CD4-positive, alpha-beta memory T cell (primary cell): ENCODE measurements at regions not wholly inside any gene's neighbourhood (a gene's known extent, or its start where the extent isn't known, plus 50 kb on each side); places are given as distances from the start of the nearest gene placed in this dataset.
"Not testable (repeated sequence)": the region's sequence is repeated elsewhere in the genome, so short reads cannot be mapped to it uniquely, and the experiment has no call there.

Source experiments
- CTCF ChIA-PET: fragments of 350-600 bp; sonication (Branson Sonifier 250); formaldehyde crosslinking; loops from one replicate; lab custom pipeline; 2021; ENCODE audit warnings: inconsistent platforms; ENCODE audit not compliant: partially characterized antibody; lab: Charles Lee
- POLR2A ChIA-PET: fragments of 350-600 bp; sonication (Branson Sonifier 250); formaldehyde crosslinking; loops from one replicate; lab custom pipeline; 2021; ENCODE audit not compliant: partially characterized antibody; lab: Charles Lee
- DNase-seq, 5 donors: peaks; one replicate each; pipeline versions ENCODE4 v3.0.0 to v3.0.0-alpha.2; 2020 to 2022; ENCODE audit warnings: mixed read lengths in 1 of 5
- H3K27ac ChIP-seq: one replicate; pipeline ENCODE4 v1.7.0; 2013; ENCODE audit warnings: low read depth, low read length
- H3K27me3 ChIP-seq: 2 replicates; pipeline ENCODE4 v1.7.0; 2013; ENCODE audit warnings: mild to moderate bottlenecking, low read length, moderate library complexity; ENCODE audit not compliant: insufficient read depth
- H3K36me3 ChIP-seq: 2 replicates; pipeline ENCODE4 v1.7.0; 2013; ENCODE audit warnings: mild to moderate bottlenecking, low read length, moderate library complexity; ENCODE audit not compliant: insufficient read depth
- H3K4me1 ChIP-seq: 2 replicates; pipeline ENCODE4 v1.7.0; 2013; ENCODE audit warnings: mild to moderate bottlenecking, low read length, moderate library complexity; ENCODE audit not compliant: insufficient read depth
- H3K4me3 ChIP-seq, 2 donors: one replicate each; pipeline ENCODE4 v1.7.0; 2013; ENCODE audit warnings: low read length in 2 of 2, mild to moderate bottlenecking in 1 of 2
- H3K9me3 ChIP-seq, 2 donors: one replicate each; pipeline ENCODE4 v1.7.0; 2013; ENCODE audit warnings: low read length in 2 of 2, control low read depth in 1 of 2; ENCODE audit not compliant: control insufficient read depth in 1 of 2
- H3K27ac Mint-ChIP-seq, 7 donors: one replicate each; pipeline ENCODE4 v1.8.0; 2020 to 2021; ENCODE audit warnings: mixed read lengths in 7 of 7, mild to moderate bottlenecking in 6 of 7, inconsistent platforms in 3 of 7, moderate library complexity in 3 of 7
- H3K27me3 Mint-ChIP-seq, 2 donors: one replicate each; pipeline ENCODE4 v1.8.0; 2020 to 2021; ENCODE audit warnings: mixed read lengths in 2 of 2
- H3K36me3 Mint-ChIP-seq, 2 donors: one replicate each; pipeline ENCODE4 v1.8.0; 2020 to 2021; ENCODE audit warnings: mixed read lengths in 2 of 2, inconsistent platforms in 1 of 2, mild to moderate bottlenecking in 1 of 2
- H3K4me1 Mint-ChIP-seq, 4 donors: one replicate each; pipeline ENCODE4 v1.8.0; 2020 to 2021; ENCODE audit warnings: mixed read lengths in 4 of 4, mild to moderate bottlenecking in 1 of 4
- H3K4me3 Mint-ChIP-seq, 8 donors: one replicate each; pipeline ENCODE4 v1.8.0; 2020 to 2021; ENCODE audit warnings: mixed read lengths in 8 of 8, mild to moderate bottlenecking in 7 of 8, moderate library complexity in 6 of 8, inconsistent platforms in 3 of 8
- H3K9me3 Mint-ChIP-seq, 8 donors: one replicate each; pipeline ENCODE4 v1.8.0; 2020 to 2021; ENCODE audit warnings: mixed read lengths in 8 of 8, mild to moderate bottlenecking in 5 of 8, inconsistent platforms in 3 of 8, moderate library complexity in 1 of 8
- intact Hi-C: fragments of 100-400 bp; cut with micrococcal nuclease; formaldehyde crosslinking; loops from one replicate; pipeline ENCODE4 v1.15.1; 2023

GRCh38 chr11:130682471-130682870 is 233.8 kb downstream of the SNX19 start:
- H3K4me3 ChIP-seq, H3K36me3 ChIP-seq, CTCF ChIA-PET, H3K4me3 Mint-ChIP-seq, H3K36me3 Mint-ChIP-seq, H3K27ac ChIP-seq, POLR2A ChIA-PET, intact Hi-C loops, H3K4me1 Mint-ChIP-seq, H3K9me3 ChIP-seq, H3K4me1 ChIP-seq, H3K27ac Mint-ChIP-seq, DNase-seq, H3K27me3 Mint-ChIP-seq, H3K27me3 ChIP-seq: not testable (repeated sequence)
- peaks cover 0 to 30% (median 20%) of the 10 kb centered on the region in 8 donors for H3K9me3 Mint-ChIP-seq

DNA sequence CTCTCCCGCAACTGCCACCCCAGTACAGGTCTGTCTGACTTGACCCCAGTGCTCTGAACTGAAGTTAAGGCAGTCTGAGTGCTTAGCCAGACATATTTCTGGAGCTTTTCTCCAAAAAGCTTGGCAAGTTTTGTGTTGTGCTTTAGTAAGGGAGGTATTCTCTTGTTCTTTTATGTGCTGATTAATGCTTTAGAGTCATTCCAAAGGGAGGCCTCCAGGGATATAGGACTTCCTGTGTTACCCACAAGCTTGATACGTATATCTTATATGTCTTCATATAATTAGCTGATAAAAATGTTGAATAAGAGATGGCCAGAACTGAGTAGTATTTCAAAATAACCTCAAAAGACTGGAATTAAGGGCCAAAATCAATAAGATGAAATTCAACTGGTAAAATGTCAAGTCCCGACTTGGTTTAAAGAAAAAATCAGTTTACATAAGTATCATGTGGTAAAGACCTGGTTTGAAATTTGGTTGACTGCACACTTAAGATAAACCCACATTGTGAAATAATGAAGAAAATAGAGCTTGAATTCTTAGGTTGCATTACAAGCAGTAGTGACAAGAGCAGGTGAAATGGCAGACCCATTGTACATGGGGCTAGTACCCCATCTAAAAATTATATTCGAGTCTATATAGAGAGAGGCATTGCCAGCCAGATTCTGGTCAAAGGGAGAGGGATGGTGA is 226.9 kb downstream of the SNX19 start:
- Histone ChIP-seq H3K4me1 (no peaks in the 10 kb centered on the region), H3K4me3 (no peak overlapping the region), H3K27me3 (no peaks in the 10 kb centered on the region), H3K36me3 (no peaks in the 10 kb centered on the region), H3K9me3 (no peaks in the 10 kb centered on the region), H3K27ac (no peak overlapping the region)
- DNase-seq: no peak
- POLR2A ChIA-PET: no interaction called here
- CTCF ChIA-PET: no interaction called here
- H3K4me1 Mint-ChIP-seq: no peaks in the 10 kb centered on the region
- peaks cover 3 to 10% of the 10 kb centered on the region in 2 donors for H3K27me3 Mint-ChIP-seq
- peaks cover 0 to 5% (median 0%) of the 10 kb centered on the region in 8 donors for H3K9me3 Mint-ChIP-seq
- H3K36me3 Mint-ChIP-seq: no peaks in the 10 kb centered on the region
- no peak overlapping the region for H3K27ac Mint-ChIP-seq
- intact Hi-C loops: no loop called here
- H3K4me3 Mint-ChIP-seq: no peak overlapping the region

GRCh38 chr11:130691581-130691980 is 224.7 kb downstream of the SNX19 start:
- no peak overlapping the region for H3K27ac Mint-ChIP-seq
- intact Hi-C loops: no loop called here
- Histone ChIP-seq H3K36me3 (no peaks in the 10 kb centered on the region), H3K9me3 (no peaks in the 10 kb centered on the region), H3K4me1 (no peaks in the 10 kb centered on the region), H3K4me3 (no peak overlapping the region), H3K27me3 (no peaks in the 10 kb centered on the region), H3K27ac (no peak overlapping the region)
- H3K36me3 Mint-ChIP-seq: no peaks in the 10 kb centered on the region
- DNase-seq: no peak
- peaks cover 5 to 9% of the 10 kb centered on the region in 2 donors for H3K27me3 Mint-ChIP-seq
- H3K4me1 Mint-ChIP-seq: no peaks in the 10 kb centered on the region
- peaks cover 0 to 3% (median 0%) of the 10 kb centered on the region in 8 donors for H3K9me3 Mint-ChIP-seq
- ChIA-PET CTCF (no interaction called here), POLR2A (no interaction called here)
- no peak overlapping the region for H3K4me3 Mint-ChIP-seq

- H3K9me3 ChIP-seq: no peaks in the 10 kb centered on the region
- no peak overlapping the region for H3K4me3 ChIP-seq
- no peak for DNase-seq
- Mint-ChIP-seq H3K36me3 (no peaks in the 10 kb centered on the region), H3K4me1 (no peaks in the 10 kb centered on the region), H3K27me3 (peaks cover 5 to 8% of the 10 kb centered on the region in 2 donors), H3K9me3 (peaks cover 0 to 3% (median 0%) of the 10 kb centered on the region in 8 donors), H3K27ac (no peak overlapping the region), H3K4me3 (no peak overlapping the region)
- H3K27ac ChIP-seq: no peak overlapping the region
- CTCF ChIA-PET: no interaction called here
- no peaks in the 10 kb centered on the region for H3K4me1 ChIP-seq
- POLR2A ChIA-PET: no interaction called here
- H3K36me3 ChIP-seq: no peaks in the 10 kb centered on the region
- intact Hi-C loops: no loop called here
- no peaks in the 10 kb centered on the region for H3K27me3 ChIP-seq
These were observed 224.1 kb downstream of the SNX19 start for GRCh38 chr11:130692220-130692619.

DNA sequence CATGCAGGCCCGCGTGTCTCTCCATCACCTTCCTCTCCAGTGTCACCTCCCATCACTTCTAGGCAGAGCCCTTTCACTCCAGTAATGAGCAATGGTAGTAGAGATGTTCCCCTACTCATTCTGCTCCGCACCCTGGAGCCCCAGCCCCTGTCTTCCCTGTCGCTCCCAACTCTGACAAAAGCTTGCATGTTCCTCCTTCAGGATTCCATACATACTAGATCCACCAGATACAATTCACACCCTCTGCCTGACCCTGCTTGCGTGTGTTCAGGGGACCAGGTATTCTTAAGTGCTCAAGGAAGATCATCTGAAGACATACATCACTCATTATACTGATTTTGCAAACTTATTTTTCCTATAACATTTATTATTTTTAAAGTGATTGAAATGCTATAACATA is 222.7 kb downstream of the SNX19 start:
- Histone ChIP-seq H3K36me3 (no peaks in the 10 kb centered on the region), H3K4me1 (no peaks in the 10 kb centered on the region), H3K9me3 (no peaks in the 10 kb centered on the region), H3K27me3 (no peaks in the 10 kb centered on the region), H3K27ac (no peak overlapping the region), H3K4me3 (no peak overlapping the region)
- POLR2A ChIA-PET: no interaction called here
- peaks cover 0 to 3% (median 0%) of the 10 kb centered on the region in 8 donors for H3K9me3 Mint-ChIP-seq
- CTCF ChIA-PET: no interaction called here
- no peak overlapping the region for H3K4me3 Mint-ChIP-seq
- H3K27ac Mint-ChIP-seq: no peak overlapping the region
- H3K36me3 Mint-ChIP-seq: no peaks in the 10 kb centered on the region
- H3K4me1 Mint-ChIP-seq: no peaks in the 10 kb centered on the region
- intact Hi-C loops: no loop called here
- H3K27me3 Mint-ChIP-seq: peaks cover 5 to 7% of the 10 kb centered on the region in 2 donors
- no peak for DNase-seq

DNA sequence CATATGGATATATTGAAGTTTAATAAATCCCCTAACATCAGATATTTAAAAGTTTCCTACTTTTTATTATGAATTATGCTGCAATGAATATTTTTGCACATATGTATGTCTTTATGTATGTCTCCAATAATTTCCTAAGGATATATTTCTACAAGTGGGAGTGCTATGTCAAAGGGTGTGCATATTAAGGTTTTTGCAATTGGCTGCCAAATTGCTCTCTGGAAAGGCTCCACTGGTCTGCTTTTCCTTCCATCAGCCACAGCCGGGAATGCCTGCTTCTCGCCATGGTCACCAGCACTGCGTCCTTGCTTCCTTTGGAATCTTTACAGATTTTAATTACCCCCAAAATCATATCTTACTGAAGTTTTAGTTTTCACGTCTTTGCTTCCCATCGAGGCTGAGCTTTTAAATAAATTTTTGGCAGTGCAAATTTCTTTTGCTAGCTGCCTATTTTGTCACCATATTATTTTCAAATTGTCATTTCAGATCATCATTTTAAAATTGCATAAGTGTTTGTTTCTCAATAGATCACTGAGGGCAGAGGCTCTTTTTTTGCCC is 221.7 kb downstream of the SNX19 start:
- ChIA-PET CTCF (no interaction called here), POLR2A (no interaction called here)
- intact Hi-C loops: no loop called here
- H3K27me3 Mint-ChIP-seq: peaks cover 2 to 5% of the 10 kb centered on the region in 2 donors
- Histone ChIP-seq H3K4me3 (no peak overlapping the region), H3K27ac (no peak overlapping the region), H3K27me3 (no peaks in the 10 kb centered on the region), H3K36me3 (no peaks in the 10 kb centered on the region), H3K9me3 (no peaks in the 10 kb centered on the region), H3K4me1 (no peaks in the 10 kb centered on the region)
- no peak overlapping the region for H3K4me3 Mint-ChIP-seq
- no peaks in the 10 kb centered on the region for H3K4me1 Mint-ChIP-seq
- peaks cover 0 to 3% (median 0%) of the 10 kb centered on the region in 8 donors for H3K9me3 Mint-ChIP-seq
- no peak for DNase-seq
- H3K27ac Mint-ChIP-seq: no peak overlapping the region
- no peaks in the 10 kb centered on the region for H3K36me3 Mint-ChIP-seq

- intact Hi-C loops: no loop called here
- no peaks in the 10 kb centered on the region for H3K4me1 Mint-ChIP-seq
These were observed 218.1 kb downstream of the SNX19 start for GRCh38 chr11:130698174-130698573.

More at GRCh38 chr11:130698174-130698573, 218.1 kb downstream of the SNX19 start:
- no peak for DNase-seq
- ChIA-PET CTCF (no interaction called here), POLR2A (no interaction called here)
- no peaks in the 10 kb centered on the region for H3K9me3 ChIP-seq
- Mint-ChIP-seq H3K27me3 (peaks cover 2 to 4% of the 10 kb centered on the region in 2 donors), H3K9me3 (peaks cover 0 to 3% (median 0%) of the 10 kb centered on the region in 8 donors), H3K36me3 (no peaks in the 10 kb centered on the region), H3K27ac (no peak overlapping the region), H3K4me3 (no peak overlapping the region)
- no peak overlapping the region for H3K27ac ChIP-seq
- H3K36me3 ChIP-seq: no peaks in the 10 kb centered on the region
- no peaks in the 10 kb centered on the region for H3K4me1 ChIP-seq
- H3K27me3 ChIP-seq: no peaks in the 10 kb centered on the region
- H3K4me3 ChIP-seq: no peak overlapping the region
